Uterus (tissue), 2 donors: ENCODE measurements at regions not wholly inside any gene's neighbourhood (a gene's known extent, or its start where the extent isn't known, plus 50 kb on each side); places are given as distances from the start of the nearest gene placed in this dataset.

ENCODE experiments used
- CTCF ChIP-seq, 4 experiments: fragments of 200-600 bp in 2 of 4; fragments of 450-650 bp in 2 of 4; sonication (generic) in 2 of 4; IDR thresholded peaks; one replicate each; pipeline ENCODE4 v1.5.1; 2016 to 2019; ENCODE audit warnings: antibody characterized with exemption in 4 of 4, mild to moderate bottlenecking in 2 of 4, moderate library complexity in 1 of 4
- POLR2A ChIP-seq, 2 donors: fragments of 450-650 bp; IDR thresholded peaks; one replicate each; pipeline ENCODE4 v1.6.1; 2016; ENCODE audit warnings: antibody characterized with exemption in 2 of 2, mild to moderate bottlenecking in 1 of 2, moderate library complexity in 1 of 2

DNA sequence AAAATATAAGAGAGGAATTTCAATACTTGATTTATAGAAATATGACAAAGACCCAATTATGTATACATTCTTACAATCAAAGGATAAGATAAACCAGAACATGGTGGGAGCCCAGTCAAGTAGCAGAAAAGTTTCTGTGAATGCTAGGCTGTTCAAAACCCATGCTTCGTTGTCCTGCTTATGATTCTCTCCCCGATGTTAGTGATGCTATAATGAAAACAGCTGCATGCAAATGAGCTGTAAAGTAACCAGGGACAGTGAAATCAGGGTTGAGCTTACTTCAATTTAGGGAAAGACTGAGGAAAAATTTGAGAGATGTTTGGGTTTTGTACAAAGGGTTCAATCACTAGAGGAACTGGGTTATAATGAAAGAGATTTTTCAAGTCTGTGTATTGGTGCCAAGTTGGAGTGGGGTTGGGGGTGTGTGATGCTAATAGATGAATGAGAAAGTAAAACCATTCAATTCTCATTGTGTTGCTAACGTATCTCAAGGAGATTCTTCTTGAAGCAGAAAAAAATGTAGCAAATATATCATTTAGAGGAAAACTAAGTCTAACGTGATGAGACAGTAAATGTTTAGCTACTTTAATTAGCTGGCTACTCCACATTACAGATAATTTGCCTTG lies 59.3 kb upstream of the PPP1R2C start:
- TF ChIP-seq CTCF (IDR thresholded peaks at IDR 0.05) (no peak), POLR2A (IDR thresholded peaks at IDR 0.05) (no peak)
